Stimulated activated CD4-positive, alpha-beta T cell treated with anti-CD3 and anti-CD28 coated beads, Interleukin-1b, Interleukin-23, amount 100 ng/mL, for 1 hour (primary cell): ENCODE measurements at regions not wholly inside any gene's neighbourhood (a gene's known extent, or its start where the extent isn't known, plus 50 kb on each side); places are given as distances from the start of the nearest gene placed in this dataset.

Source experiments
- DNase-seq, 2 donors: peaks; one replicate each; pipeline ENCODE4 v3.0.0-alpha.2; 2020; ENCODE audit warnings: low read depth in 2 of 2

GRCh38 chr2:59012971-59013370 is 771.8 kb upstream of the FANCL start:
- DNase-seq: no peak

DNA sequence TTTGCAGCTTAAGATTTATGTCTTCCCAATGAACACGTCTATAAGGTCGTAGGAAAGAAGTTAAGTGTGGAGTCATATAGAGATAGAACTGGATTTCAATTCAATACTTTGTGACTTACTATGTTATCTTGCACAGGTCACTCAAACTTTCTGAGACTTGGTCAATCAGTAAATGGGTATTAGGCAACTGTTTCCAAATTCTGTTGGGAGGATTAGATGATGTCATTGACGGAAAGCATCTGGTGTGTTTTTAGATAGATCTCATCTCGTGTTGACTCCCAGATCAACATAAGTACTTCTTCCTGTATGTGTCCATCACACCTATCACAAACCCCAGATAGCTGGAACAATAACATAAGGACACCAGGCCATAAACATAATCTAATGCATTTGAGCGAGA is 771.1 kb upstream of the FANCL start:
- DNase-seq: no peak

GRCh38 chr2:59008950-59009349 is 767.8 kb upstream of the FANCL start:
- DNase-seq: no peak

DNA sequence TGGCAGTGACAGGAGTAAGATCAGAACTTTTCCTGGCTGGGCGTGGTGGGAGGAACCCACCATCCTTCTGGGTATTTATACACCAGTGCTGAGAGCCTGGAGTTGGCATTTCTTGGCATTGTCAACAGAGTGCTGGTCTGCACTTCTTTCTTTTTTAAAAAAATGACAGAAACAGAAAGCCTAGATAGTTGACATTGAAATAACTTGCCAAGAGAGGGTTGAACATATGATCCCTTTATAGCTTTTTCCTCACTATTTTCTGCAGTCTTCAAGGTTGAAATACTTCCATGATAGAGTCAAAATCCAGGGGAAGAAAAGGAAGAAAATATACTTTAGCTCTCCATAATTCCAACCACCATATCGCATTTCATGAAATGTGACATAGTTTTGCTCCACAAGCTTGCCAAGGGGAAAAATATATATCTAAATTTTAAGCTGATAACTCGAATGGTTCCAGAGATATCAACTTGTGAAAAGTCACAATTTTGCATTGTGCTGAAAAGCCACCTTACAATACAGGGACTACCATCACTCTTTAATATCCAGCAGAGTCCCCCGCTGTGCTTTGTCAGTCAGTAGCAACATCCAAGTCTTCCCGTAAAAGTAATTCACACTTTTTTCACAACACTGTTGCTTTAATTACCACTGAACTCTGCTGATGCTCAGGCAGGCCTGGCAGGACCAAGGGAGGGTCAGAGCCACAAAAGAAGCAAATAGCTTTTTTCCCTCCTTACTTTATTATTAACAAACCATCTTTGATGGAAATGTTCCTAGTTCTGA is 764.9 kb upstream of the FANCL start:
- DNase-seq: no peak

DNA sequence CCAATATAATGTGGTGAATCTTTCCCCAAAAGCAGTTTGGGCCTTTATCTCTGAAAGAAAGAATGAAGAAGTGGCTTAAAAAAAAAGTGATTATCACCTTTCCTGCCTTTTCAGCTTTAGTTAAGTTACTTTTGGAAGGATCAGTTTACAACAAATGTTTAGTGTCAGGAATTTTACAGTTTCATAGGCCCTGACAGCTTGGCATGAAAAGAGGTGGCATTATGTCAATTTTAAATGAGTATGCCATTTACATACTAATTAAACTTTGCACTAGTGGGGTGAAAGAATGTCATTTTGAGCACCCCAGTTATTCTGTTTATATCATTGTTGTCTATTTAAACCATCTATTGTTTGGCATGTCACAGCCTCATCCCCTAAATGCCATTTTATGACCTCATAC is 763.5 kb upstream of the FANCL start:
- DNase-seq: no peak

DNA sequence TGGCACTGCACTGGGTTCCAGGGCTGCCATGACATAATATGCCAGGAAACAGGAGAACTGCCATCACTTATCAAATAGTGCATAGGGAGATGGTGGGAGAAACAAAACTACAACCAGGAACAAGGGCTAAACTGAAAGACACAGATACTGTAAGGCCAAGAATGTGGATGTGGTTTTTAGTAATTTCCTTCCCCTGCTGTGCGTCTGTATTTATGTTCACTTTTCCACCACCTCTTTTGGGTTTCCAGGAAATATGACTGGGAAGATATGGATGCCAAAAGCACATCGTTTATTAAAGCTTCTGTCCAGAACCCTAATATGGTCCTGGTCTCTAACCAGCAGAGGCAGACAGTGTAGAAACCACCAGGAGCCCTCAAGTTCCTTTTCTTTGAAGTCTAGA is 759.7 kb upstream of the FANCL start:
- no peak for DNase-seq

GRCh38 chr2:58992062-58992706 is 751.1 kb upstream of the FANCL start:
- DNase-seq: no peak

- DNase-seq: no peak
These were observed 750.2 kb upstream of the FANCL start for GRCh38 chr2:58991357-58991756.

DNA sequence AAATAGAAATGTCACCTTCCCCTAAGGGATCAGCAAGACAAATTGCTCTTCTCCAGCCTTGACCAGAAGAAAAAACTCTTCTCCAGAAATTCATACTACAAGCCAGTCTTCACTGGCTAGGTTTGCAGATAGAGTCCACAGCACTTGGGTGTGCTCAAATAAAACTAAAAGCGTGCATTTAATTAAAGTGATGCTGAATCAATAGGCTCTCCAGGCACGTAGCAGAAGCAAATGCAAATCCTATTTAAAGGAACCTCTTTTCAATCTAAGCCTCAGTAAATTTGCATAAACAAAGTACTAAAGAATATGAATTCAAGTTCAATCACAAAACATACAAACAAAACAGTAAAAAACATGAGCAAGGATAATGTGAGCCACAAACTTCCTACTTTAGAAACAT is 744.4 kb upstream of the FANCL start:
- DNase-seq: no peak

- no peak for DNase-seq
These were observed 743.6 kb upstream of the FANCL start for GRCh38 chr2:58984731-58985130.

DNA sequence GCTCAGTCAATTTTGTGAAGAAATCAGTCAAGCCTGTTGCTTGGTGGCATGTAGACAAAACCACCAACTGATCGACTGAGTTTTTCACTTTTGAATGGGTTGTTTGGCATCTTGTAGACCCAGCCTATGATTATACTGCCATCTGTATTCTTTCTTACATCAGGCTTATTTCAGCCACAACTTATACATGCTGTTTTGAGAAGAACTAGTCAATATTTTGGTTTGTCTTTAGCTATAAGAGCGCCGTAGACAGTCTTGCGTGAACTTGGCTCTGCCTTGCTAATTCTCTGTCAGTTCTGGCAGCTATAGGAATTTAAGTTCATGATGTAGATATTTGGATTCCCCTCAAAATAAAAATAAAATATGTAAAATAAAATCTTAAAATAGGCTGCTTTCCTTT is 742.0 kb upstream of the FANCL start:
- no peak for DNase-seq

DNA sequence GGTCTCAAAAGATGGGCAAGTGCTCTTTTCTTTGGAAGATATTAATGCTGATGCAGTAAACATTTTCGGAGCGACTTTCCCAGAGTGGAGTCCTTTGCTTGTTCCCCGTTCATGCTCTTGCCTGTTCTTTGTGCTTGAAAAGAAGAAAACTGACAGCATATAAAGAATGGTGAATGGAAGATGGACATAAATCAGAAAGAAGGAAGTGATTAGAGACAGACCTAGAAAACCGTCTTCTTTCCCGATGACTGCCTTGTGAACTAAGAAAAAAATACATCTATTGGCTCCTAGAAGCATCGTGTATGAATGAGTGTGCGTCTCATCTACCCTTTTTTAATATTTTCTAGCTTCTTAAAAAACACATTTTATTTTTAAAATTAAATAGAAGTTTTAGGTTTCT is 740.1 kb upstream of the FANCL start:
- no peak for DNase-seq

GRCh38 chr2:58976375-58977071 is 735.4 kb upstream of the FANCL start:
- DNase-seq: no peak

DNA sequence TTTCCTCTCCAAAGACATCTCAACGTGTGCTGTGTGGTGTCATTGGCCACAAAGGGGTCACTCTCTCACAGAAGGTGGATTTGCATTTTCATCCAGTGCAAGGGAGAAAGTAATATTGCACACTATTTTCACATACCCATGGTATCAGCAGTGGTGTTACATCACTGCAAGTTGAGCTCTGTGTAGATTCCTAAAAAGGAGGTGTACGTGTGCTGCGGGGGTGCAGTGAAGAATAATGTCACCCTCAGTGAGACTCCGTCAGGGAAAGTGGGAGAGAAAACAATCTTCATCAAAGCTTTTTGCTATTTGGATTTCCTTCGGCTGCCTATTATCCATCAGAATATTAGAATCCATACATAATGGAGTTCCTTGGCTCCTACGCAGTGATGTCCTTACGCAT is 733.8 kb upstream of the FANCL start:
- no peak for DNase-seq

DNA sequence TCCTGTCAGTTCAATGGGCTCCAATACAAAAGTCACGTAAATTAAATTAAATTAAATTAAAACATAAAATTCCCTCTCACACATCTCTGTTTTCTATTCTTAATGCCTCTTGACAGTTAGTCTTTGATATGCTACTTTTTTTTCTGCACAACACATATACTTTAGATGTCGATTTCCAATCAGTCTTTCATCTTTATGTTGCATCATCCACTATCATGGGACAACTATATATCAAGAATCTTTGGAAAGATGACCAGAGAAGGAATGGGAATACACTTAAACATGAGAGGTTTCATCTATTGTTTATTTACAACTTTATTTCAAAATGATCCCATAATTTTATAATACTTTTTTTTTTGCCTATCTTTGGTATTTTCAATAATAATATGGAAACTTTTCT is 733.3 kb upstream of the FANCL start:
- DNase-seq: no peak

DNA sequence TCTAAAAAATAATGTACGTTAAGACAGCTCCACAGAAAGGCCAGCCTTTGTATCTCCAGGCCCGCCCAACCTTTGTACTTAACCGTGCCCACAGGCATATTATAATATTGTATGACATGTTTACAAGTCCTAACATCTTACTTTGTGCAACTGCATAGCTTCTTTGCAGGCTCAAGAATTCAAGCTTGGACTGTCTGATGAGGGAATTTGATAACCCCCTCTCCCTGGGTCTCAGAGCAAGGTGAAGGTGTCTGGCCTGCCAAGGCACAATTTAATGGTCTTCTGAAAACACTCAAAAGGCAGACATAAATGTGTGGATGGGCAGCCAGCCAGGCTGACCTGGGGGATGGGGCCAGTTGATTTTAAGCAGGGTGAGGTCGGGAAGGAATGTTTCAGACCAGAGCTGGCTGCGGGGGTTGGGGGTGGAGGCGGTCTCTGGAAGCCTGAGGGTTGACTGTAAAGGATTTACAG is 732.7 kb upstream of the FANCL start:
- no peak for DNase-seq

DNA sequence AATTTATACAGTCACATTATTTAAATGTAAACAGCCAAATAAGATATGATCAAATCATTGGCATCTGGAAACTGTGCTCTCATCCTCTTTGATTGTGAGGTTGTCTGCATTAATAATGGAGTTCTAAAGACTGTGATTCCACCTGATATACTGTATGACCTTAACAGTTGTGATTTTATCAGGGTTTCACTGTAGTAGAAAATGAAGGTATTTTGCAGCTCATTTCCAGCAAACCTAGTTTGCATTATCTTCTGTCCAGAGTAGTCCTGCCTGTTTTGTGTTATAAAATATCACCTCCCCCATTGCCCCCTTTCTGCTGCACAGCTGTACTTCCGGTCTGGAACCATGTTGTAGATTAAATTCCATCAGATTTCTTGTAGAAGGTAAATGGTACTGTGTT is 731.6 kb upstream of the FANCL start:
- DNase-seq: no peak

DNA sequence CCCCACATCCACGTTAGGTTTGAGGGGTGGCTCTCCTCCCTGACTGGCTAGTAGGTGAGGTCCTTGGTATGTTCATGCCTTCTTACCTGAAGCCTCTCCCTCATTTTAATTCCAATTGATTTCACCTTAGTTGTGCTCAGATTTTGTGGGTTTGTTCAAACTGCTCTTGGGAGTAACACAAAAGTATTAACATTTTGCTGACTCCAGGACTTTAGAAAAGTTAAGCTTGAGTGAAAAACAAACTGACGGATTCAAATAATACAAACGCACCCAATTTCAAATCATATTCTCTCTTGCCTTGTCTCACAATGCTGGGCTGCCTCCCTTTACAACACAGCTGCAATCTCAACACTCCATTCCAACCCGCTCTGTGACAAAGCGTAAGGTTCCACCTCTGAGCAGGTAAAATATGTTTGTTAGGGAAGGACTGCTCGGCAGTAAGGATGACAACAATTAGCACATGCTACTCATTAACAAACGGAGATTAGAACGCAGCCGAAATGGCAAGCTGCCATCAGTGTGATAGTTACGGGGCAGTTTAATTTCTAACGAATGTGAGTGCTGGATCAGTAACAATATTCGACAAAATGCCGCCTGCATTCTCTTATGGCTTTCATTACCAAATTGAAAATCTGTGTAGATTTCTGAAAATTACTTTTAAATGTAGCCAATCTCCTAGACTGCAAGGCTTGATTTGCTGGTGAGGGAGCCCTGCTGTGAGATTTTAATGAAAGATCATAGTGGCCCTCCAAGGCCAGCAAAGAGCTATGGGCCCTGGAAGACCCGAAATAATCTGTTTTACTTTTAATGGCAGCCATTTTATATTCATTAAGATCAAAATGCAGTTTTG is 730.6 kb upstream of the FANCL start:
- no peak for DNase-seq

DNA sequence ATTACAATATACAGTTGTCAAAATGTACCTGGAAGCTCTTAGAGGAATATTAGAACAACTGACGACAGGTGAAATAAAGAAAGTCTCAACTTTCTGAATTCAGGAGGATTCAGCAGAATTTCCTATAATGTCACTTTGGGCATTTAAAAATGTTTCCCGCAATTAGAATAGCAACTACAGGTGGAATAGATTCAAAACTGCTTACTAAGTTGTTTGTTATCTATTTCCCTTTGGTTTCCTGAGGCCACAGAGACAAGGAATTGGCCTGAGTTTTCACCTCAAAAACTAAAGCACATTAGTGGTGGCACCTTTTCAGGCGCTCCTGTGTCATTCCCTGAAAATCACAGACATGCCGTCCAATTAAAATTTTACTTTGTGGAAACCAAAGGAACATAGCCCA is 729.2 kb upstream of the FANCL start:
- no peak for DNase-seq

- no peak for DNase-seq
These were observed 727.8 kb upstream of the FANCL start for GRCh38 chr2:58968885-58969284.

DNA sequence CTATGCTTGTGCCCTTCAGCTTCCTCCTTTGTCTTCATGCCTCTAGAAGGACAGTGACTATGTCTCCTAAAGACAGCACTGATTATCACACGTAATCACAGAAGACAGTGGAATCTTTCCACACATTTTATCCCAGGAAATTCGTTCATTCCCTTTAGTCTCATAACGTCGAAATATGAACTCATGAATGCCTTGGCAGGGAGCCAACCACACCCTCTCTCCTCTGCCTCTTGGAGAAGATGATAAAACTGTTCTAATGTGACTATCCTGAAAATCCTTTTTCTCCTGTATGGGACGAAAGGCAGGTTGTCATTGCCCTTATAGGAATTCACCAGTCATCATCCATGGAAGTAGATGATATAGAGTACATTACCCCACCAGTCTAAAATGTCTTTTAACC is 726.6 kb upstream of the FANCL start:
- DNase-seq: no peak

GRCh38 chr2:58965602-58966001 is 724.5 kb upstream of the FANCL start:
- DNase-seq: no peak
